Activated gamma-delta T cell treated with Interleukin-2 at 50 U/mL for 16 hours (primary cell): ENCODE measurements at regions not wholly inside any gene's neighbourhood (a gene's known extent, or its start where the extent isn't known, plus 50 kb on each side); places are given as distances from the start of the nearest gene placed in this dataset.

Experiments
- DNase-seq: peaks from one replicate; pipeline ENCODE4 v3.0.0-alpha.2; 2020

GRCh38 chr5:61596265-61596664 is 264.2 kb downstream of the ZSWIM6 start:
- no peak for DNase-seq

GRCh38 chr5:61597684-61598083 is 265.6 kb downstream of the ZSWIM6 start:
- no peak for DNase-seq

- no peak for DNase-seq
These were observed 266.1 kb downstream of the ZSWIM6 start for GRCh38 chr5:61598126-61598525.

- DNase-seq = no peak
These were observed 267.5 kb downstream of the ZSWIM6 start for GRCh38 chr5:61599370-61600122.

GRCh38 chr5:61600123-61600444 is 268.0 kb downstream of the ZSWIM6 start:
- DNase-seq = no peak

GRCh38 chr5:61600945-61601511 is 269.0 kb downstream of the ZSWIM6 start:
- no peak for DNase-seq

- DNase-seq = no peak
These were observed 271.3 kb downstream of the ZSWIM6 start for GRCh38 chr5:61603211-61603908.

GRCh38 chr5:61604076-61605025 is 272.3 kb downstream of the ZSWIM6 start:
- DNase-seq = no peak

- DNase-seq = no peak
These were observed 278.0 kb downstream of the ZSWIM6 start for GRCh38 chr5:61609840-61610677.

- no peak for DNase-seq
These were observed 278.6 kb downstream of the ZSWIM6 start for GRCh38 chr5:61610678-61611024.

- DNase-seq = no peak
These were observed 280.4 kb downstream of the ZSWIM6 start for GRCh38 chr5:61612431-61612830.

- DNase-seq = no peak
These were observed 281.6 kb downstream of the ZSWIM6 start for GRCh38 chr5:61613679-61614078.

- DNase-seq = no peak
These were observed 282.5 kb downstream of the ZSWIM6 start for GRCh38 chr5:61614606-61615005.

GRCh38 chr5:61617039-61617438 is 285.0 kb downstream of the ZSWIM6 start:
- no peak for DNase-seq

- no peak for DNase-seq
These were observed 286.0 kb downstream of the ZSWIM6 start for GRCh38 chr5:61617995-61618525.

GRCh38 chr5:61618577-61618976 is 286.5 kb downstream of the ZSWIM6 start:
- no peak for DNase-seq

GRCh38 chr5:61619289-61619688 is 287.2 kb downstream of the ZSWIM6 start:
- no peak for DNase-seq

GRCh38 chr5:61619777-61620518 is 287.9 kb downstream of the ZSWIM6 start:
- DNase-seq = no peak

- DNase-seq = no peak
These were observed 288.7 kb downstream of the ZSWIM6 start for GRCh38 chr5:61620699-61621182.

- no peak for DNase-seq
These were observed 289.2 kb downstream of the ZSWIM6 start for GRCh38 chr5:61621202-61621650.

GRCh38 chr5:61622156-61622555 is 290.1 kb downstream of the ZSWIM6 start:
- no peak for DNase-seq
